NCI-H2196 (cell line): ENCODE measurements at regions not wholly inside any gene's neighbourhood (a gene's known extent, or its start where the extent isn't known, plus 50 kb on each side); places are given as distances from the start of the nearest gene placed in this dataset.

ENCODE experiments used
- DNase-seq: peaks from one replicate; lab custom pipeline; 2025; ENCODE audit not compliant: unreplicated experiment; lab: John Stamatoyannopoulos, UW

DNA sequence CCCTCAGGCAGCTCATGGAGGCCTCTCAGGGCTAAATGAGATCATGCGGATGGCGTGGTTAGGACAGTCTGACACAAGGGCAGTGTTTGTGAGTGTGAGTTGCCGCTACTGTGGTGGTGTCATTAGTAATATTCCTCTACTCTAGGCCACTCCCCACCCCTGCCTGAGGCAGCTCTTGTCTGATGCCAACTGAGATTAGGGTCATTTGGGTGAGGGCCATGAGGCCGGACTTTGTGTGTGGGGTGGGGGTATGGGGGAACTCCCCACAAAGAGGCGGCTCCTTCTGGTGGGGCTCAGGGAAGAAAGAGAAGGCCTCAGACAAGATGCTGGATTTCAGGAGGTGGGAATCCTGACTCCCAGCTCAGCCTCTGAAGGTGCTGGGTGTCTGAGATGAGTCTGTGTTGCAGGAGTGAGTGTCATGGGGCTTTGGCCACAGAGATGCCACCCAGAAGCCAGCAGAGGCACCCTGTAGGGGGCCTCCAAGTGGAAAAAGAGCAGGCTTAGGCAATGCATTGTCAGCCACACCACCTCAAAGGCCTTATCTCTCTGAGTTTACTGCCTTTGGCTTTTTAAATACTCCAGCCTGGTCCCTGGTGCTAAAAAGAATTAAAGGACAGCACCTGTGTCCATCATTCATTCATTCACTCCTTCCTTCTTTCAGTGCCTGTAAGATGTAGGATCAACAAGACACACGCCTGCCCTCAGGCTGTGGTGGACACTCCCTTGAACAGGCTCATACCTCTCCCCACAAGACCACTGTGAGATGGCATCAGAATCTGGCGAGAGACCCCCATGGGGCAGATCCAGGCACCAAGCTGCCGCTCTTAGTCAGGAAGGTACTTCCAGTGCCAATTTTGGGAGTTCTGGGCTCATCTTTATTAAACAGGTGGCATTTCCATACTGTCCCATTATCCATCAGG lies 175.2 kb downstream of the MRPL14 start:
- no peak for DNase-seq

- DNase-seq: peak; percentile 44
Measured at GRCh38 chr6:43951063-43951755, 176.0 kb downstream of the MRPL14 start.

- DNase-seq: no peak
Measured at GRCh38 chr6:43950731-43951062, 176.6 kb downstream of the MRPL14 start.

DNA sequence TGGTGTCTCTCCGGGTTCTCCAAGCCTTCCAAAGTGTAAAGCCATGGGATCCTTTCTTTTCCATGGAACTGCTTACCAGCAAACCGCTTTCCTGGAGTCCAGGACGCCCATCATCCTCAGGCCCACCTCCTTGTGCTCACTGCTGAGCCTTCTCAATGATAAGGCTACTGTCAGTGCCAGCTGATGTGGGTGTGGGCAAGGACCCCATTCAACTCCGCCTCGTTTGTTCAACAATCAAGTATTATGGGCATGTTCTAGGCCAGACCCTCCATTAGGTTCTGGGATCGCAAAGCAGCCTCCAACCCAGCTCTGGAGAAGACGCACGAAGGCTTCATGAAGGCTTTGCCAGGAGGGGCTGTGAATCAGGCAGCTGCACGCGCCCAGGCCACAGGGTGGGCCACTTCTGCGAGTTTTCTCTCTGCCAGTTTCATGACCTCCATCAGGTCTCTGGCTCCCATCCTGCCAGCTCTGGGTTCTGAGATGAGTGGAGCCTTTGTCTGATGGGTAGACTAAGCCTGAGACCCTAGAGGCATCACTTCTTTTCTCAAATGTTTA lies 177.1 kb downstream of the MRPL14 start:
- no peak for DNase-seq

DNA sequence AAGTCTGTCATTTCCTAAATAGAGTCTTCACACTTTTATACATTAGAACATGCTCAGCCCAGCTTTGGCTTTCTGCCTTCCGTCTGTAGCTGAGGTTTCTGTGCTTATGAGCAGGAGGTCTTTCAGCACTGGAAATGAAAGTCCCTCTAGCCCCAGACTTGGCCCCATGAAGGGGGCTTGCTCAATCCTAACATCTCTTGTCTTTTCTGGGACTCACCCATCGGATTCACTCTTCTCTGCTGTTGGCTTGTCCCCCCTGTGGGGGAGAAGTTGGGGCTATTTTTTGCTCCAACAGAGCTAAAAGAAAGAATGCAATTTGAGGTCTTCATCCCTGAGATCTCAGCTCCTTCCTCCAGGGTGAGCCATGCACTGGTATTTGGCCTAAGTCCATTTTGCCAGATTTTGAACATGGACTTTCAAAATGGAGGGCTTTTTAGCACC lies 177.7 kb downstream of the MRPL14 start:
- DNase-seq: no peak

- no peak for DNase-seq
Measured at GRCh38 chr6:43948527-43949485, 178.4 kb downstream of the MRPL14 start.

DNA sequence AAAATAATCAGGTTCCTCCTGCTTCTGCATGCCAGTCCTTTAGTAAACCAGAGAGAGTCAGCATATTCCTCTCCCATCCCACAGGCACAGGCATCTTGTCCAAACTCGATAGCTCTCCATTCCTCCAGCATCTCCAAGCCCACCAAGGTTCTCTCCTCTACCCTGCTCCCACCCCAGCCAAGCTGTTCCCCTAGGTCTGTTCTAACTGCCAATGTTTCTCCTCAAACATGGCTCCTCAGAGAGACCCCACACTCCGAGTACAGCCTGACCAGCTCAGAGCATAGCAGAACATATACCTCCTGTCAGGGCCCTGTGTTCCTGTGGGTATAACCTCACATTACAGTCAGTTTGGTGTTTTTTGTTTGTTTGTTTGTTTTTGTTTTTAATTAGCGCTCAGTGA lies 177.8 kb downstream of the VEGFA start:
- DNase-seq: no peak

- no peak for DNase-seq
Measured at GRCh38 chr6:43946641-43947363, 176.8 kb downstream of the VEGFA start.

DNA sequence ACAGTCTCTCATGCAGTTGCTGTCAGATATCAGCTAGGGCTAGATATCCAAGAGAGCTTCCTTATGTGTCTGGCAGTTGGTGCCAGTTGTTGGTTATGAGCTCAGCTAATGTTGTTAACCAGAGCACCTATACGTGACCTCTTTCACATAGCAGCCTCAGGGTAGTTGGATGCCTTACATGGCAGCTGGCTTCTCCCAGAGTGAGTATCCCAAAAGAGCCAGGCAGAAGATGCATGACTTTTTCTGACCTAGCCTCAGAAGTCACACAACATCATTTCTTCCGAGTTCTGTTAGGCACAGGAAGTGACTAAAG lies 175.7 kb downstream of the VEGFA start:
- no peak for DNase-seq

- no peak for DNase-seq
Measured at GRCh38 chr6:43944908-43945767, 175.1 kb downstream of the VEGFA start.

DNA sequence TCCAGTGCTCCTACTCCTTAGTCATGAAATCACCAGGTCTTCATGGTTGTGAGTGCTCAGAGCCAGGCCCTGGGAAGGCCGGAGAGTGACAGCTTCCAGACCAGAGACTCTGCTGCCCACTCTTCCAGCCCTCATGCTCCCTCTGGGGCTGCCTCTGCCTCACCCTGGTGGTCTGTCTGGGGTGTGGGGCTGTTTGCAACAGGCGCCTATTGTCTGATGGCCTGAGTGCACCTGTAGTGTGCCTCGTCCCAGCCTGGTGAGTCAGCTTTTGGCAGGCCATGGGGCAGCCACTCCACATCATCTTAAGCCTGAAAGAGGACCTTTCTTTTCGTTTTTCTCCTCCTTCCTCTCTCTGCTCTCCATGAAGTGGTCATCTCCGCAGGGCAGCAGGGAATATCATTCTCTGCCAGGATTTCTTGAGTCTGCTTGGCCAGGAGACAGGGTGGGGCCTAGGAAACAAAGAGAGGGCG lies 173.8 kb downstream of the VEGFA start:
- DNase-seq: peak; percentile 33

GRCh38 chr6:43943099-43943766 lies 173.2 kb downstream of the VEGFA start:
- DNase-seq: no peak

GRCh38 chr6:43942616-43943015 lies 172.6 kb downstream of the VEGFA start:
- DNase-seq: no peak

GRCh38 chr6:43942011-43942442 lies 172.0 kb downstream of the VEGFA start:
- no peak for DNase-seq

DNA sequence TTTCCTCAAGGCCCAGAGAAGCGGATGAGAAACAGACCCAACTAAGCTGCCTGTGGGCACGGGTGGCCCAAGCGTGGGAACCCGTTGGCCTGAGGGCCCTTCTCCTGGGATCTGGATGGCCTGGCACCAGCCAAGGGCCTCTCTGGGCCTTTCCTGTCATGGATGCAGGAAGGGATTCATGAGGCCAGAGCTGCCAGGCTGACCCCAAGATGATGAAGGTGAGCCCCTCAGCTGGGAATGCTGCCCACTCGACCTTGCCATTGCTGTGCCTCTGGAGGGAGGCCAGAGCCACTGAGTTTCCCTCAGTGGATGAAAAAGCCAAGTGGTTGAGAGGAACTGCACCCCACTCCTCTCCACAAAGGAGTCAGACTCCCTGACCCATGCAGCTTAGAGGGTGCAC lies 171.2 kb downstream of the VEGFA start:
- no peak for DNase-seq

GRCh38 chr6:43940393-43941087 lies 170.5 kb downstream of the VEGFA start:
- no peak for DNase-seq

- DNase-seq: no peak
Measured at GRCh38 chr6:43940071-43940392, 170.0 kb downstream of the VEGFA start.
